ENCODE measurements at regions not wholly inside any gene's neighbourhood (a gene's known extent, or its start where the extent isn't known, plus 50 kb on each side); places are given as distances from the start of the nearest gene placed in this dataset.
A peak's percentile ranks its signal among the peaks of the same experiment; 100 is the strongest.

DNA sequence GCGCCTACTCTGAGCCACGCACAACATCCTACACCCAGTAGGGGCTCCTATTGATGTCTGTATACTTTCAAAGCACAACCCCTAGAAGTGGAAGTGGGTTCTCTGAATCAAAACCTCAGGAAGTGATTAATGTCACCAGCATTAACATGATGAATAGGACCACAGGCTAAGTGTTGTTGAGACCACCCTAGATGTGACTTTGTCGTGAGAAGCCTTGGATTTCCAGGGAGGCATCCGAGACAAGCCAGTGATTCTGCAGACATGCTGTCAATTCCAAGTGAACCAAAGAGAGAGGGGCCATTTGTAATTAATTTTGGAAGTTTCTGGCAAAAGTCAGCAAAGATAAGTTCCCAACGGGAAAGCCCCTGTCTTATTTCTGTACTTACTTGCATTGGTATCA lies 493.0 kb downstream of the ZIC3 start:
- Histone ChIP-seq H3K9ac (ENCODE audit: insufficient read depth in 1 of 2, low read length in 2 of 2) (no peak overlapping the region), H3K27ac (ENCODE audit: low read depth in 1 of 2, low read length in 1 of 2) (no peak overlapping the region), H3K9me3 (ENCODE audit: control insufficient read depth in 4 of 4, insufficient read depth in 3 of 4, low read length in 3 of 4) (no peaks in the 10 kb centered on the region), H3K27me3 (ENCODE audit: control insufficient read depth in 3 of 3, insufficient read depth in 3 of 3, low read length in 2 of 3) (peaks cover 0 to 3% (median 0%) of the 10 kb centered on the region in 3 donors), H3K4me1 (ENCODE audit: control insufficient read depth in 5 of 5, insufficient read depth in 5 of 5, low read length in 5 of 5) (no peaks in the 10 kb centered on the region), H3K4me3 (no peak overlapping the region), H3K36me3 (ENCODE audit: control insufficient read depth in 4 of 4, insufficient read depth in 4 of 4, low read length in 4 of 4) (no peaks in the 10 kb centered on the region)
- 42 to 44% methylated on average over 5 of the region's 5 CpGs for WGBS, 2 donors
- TF ChIP-seq, protein P1, sequence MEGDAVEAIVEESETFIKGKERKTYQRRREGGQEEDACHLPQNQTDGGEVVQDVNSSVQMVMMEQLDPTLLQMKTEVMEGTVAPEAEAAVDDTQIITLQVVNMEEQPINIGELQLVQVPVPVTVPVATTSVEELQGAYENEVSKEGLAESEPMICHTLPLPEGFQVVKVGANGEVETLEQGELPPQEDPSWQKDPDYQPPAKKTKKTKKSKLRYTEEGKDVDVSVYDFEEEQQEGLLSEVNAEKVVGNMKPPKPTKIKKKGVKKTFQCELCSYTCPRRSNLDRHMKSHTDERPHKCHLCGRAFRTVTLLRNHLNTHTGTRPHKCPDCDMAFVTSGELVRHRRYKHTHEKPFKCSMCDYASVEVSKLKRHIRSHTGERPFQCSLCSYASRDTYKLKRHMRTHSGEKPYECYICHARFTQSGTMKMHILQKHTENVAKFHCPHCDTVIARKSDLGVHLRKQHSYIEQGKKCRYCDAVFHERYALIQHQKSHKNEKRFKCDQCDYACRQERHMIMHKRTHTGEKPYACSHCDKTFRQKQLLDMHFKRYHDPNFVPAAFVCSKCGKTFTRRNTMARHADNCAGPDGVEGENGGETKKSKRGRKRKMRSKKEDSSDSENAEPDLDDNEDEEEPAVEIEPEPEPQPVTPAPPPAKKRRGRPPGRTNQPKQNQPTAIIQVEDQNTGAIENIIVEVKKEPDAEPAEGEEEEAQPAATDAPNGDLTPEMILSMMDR (IDR thresholded peaks at IDR 0.05; ENCODE audit: control extremely low read depth, extremely low read depth): no peak
- no peak for ATAC-seq (ENCODE audit: insufficient read depth, low FRiP score)
- DNase-seq: no peak

- Histone ChIP-seq H3K4me1 (ENCODE audit: control insufficient read depth in 5 of 5, insufficient read depth in 5 of 5, low read length in 5 of 5) (no peaks in the 10 kb centered on the region), H3K36me3 (ENCODE audit: control insufficient read depth in 4 of 4, insufficient read depth in 4 of 4, low read length in 4 of 4) (no peaks in the 10 kb centered on the region), H3K9ac (ENCODE audit: insufficient read depth in 1 of 2, low read length in 2 of 2) (no peak overlapping the region), H3K9me3 (ENCODE audit: control insufficient read depth in 4 of 4, insufficient read depth in 3 of 4, low read length in 3 of 4) (no peaks in the 10 kb centered on the region), H3K27me3 (ENCODE audit: control insufficient read depth in 3 of 3, insufficient read depth in 3 of 3, low read length in 2 of 3) (no peaks in the 10 kb centered on the region), H3K4me3 (no peak overlapping the region), H3K27ac (ENCODE audit: low read depth in 1 of 2, low read length in 1 of 2) (no peak overlapping the region)
- DNase-seq (no peak), ATAC-seq (ENCODE audit: insufficient read depth, low FRiP score) (no peak)
- TF ChIP-seq, protein P1 (IDR thresholded peaks at IDR 0.05; ENCODE audit: control extremely low read depth, extremely low read depth): no peak
Measured at GRCh38 chrX:138067415-138067814, 501.5 kb downstream of the ZIC3 start.

- TF ChIP-seq, protein P1 (IDR thresholded peaks at IDR 0.05; ENCODE audit: control extremely low read depth, extremely low read depth): no peak
- no peak for ATAC-seq (ENCODE audit: insufficient read depth, low FRiP score)
- no peaks in the 10 kb centered on the region for H3K36me3 ChIP-seq (ENCODE audit: control insufficient read depth in 4 of 4, insufficient read depth in 4 of 4, low read length in 4 of 4)
- H3K27ac ChIP-seq (ENCODE audit: low read depth in 1 of 2, low read length in 1 of 2): no peak overlapping the region
- no peak overlapping the region for H3K4me3 ChIP-seq
- no peaks in the 10 kb centered on the region for H3K9me3 ChIP-seq (ENCODE audit: control insufficient read depth in 4 of 4, insufficient read depth in 3 of 4, low read length in 3 of 4)
- 67 to 88% methylated on average over 12 to 15 of the region's 15 CpGs for WGBS, 2 donors
- H3K27me3 ChIP-seq (ENCODE audit: control insufficient read depth in 3 of 3, insufficient read depth in 3 of 3, low read length in 2 of 3): no peaks in the 10 kb centered on the region
- no peaks in the 10 kb centered on the region for H3K4me1 ChIP-seq (ENCODE audit: control insufficient read depth in 5 of 5, insufficient read depth in 5 of 5, low read length in 5 of 5)
- H3K9ac ChIP-seq (ENCODE audit: insufficient read depth in 1 of 2, low read length in 2 of 2): no peak overlapping the region
- no peak for DNase-seq
Measured at GRCh38 chrX:138073626-138074025, 507.7 kb downstream of the ZIC3 start.

- DNase-seq (peak; percentile 57 to 87 (median 81)), ATAC-seq (ENCODE audit: insufficient read depth, low FRiP score) (no peak)
- TF ChIP-seq, protein P1 (IDR thresholded peaks at IDR 0.05; ENCODE audit: control extremely low read depth, extremely low read depth): no peak
- Histone ChIP-seq H3K9ac (ENCODE audit: insufficient read depth in 1 of 2, low read length in 2 of 2) (no peak overlapping the region), H3K27ac (ENCODE audit: low read depth in 1 of 2, low read length in 1 of 2) (no peak overlapping the region), H3K36me3 (ENCODE audit: control insufficient read depth in 4 of 4, insufficient read depth in 4 of 4, low read length in 4 of 4) (no peaks in the 10 kb centered on the region), H3K4me3 (no peak overlapping the region), H3K27me3 (ENCODE audit: control insufficient read depth in 3 of 3, insufficient read depth in 3 of 3, low read length in 2 of 3) (no peaks in the 10 kb centered on the region), H3K4me1 (ENCODE audit: control insufficient read depth in 5 of 5, insufficient read depth in 5 of 5, low read length in 5 of 5) (peaks cover 0 to 11% (median 0%) of the 10 kb centered on the region in 5 donors), H3K9me3 (ENCODE audit: control insufficient read depth in 4 of 4, insufficient read depth in 3 of 4, low read length in 3 of 4) (peaks cover 0 to 2% (median under 1%) of the 10 kb centered on the region in 4 donors)
- 17 to 44% methylated on average over 2 of the region's 2 CpGs for WGBS, 2 donors
Measured at GRCh38 chrX:138082251-138082650, 516.3 kb downstream of the ZIC3 start.
